HepG2 (cell line): ENCODE measurements at regions not wholly inside any gene's neighbourhood (a gene's known extent, or its start where the extent isn't known, plus 50 kb on each side); places are given as distances from the start of the nearest gene placed in this dataset.

Source experiments
- ATAC-seq: fragments of 200-7000 bp; cut with Tn5 transposase; 3 replicates; pipeline ENCODE4 v1.9.1; 2020; ENCODE audit warnings: mild to moderate bottlenecking, moderate library complexity
- BruUV-seq: library from RNA; stranded (reverse); fragments of 400-500 nt; replicated peaks from 2 replicates; lab custom pipeline; 2021; lab: Mats Ljungman, UMichigan
- CTCF ChIA-PET: fragments of 300-600 bp; formaldehyde crosslinking; extraction: SDS; loops from one replicate; lab custom pipeline; 2021; ENCODE audit warnings: low total read pairs, inconsistent platforms, low intra/inter-chr PET ratio; lab: Yijun Ruan, JAX
- POLR2A ChIA-PET: fragments of 350-600 bp; sonication (Branson Sonifier 250); formaldehyde crosslinking; loops from one replicate; lab custom pipeline; 2020; ENCODE audit warnings: antibody characterized with exemption, inconsistent platforms; lab: Yijun Ruan, JAX
- DNase-seq: peaks from one replicate; pipeline ENCODE4 v3.0.0-alpha.2; 2015; ENCODE audit warnings: low spot score
- FAIRE-seq: peaks from 3 replicates; lab custom pipeline; 2011; peaks lifted over from hg19 to GRCh38; lab: Jason Lieb, UNC
- H2AFZ ChIP-seq: one replicate; pipeline ENCODE4 v1.6.1; 2011; ENCODE audit warnings: low read length, inconsistent platforms
- H3K27ac ChIP-seq: fragments of 300-600 bp; 3 replicates; pipeline ENCODE4 v1.8.0; 2011; ENCODE audit warnings: mixed run types, mild to moderate bottlenecking, mixed read lengths, low read length, inconsistent platforms; ENCODE audit not compliant: insufficient read depth; ENCODE audit errors: extremely low read length
- H3K27me3 ChIP-seq, 2 experiments: fragments of 200-600 bp in 1 of 2; 2 replicates in 1 of 2; 3 replicates in 1 of 2; pipeline versions ENCODE4 v1.6.0 to v1.8.0; 2011; ENCODE audit warnings: low read length in 2 of 2, mild to moderate bottlenecking in 2 of 2, moderate library complexity in 2 of 2, inconsistent platforms in 1 of 2; ENCODE audit not compliant: insufficient read depth in 2 of 2, control insufficient read depth in 1 of 2
- H3K36me3 ChIP-seq, 2 experiments: fragments of 200-600 bp in 1 of 2; replicated peaks in 1 of 2; 2 replicates in 1 of 2; 3 replicates in 1 of 2; pipeline versions ENCODE4 v1.5.1 to v1.8.0; 2011; ENCODE audit warnings: low read length in 2 of 2, inconsistent platforms in 1 of 2; ENCODE audit not compliant: insufficient read depth in 2 of 2, control insufficient read depth in 1 of 2
- H3K4me1 ChIP-seq: 2 replicates; pipeline ENCODE4 v1.5.1; 2012; ENCODE audit warnings: low read length, inconsistent platforms; ENCODE audit not compliant: insufficient read depth
- H3K4me2 ChIP-seq: 2 replicates; pipeline ENCODE4 v1.6.0; 2011; ENCODE audit warnings: low read depth, low read length, inconsistent platforms
- H3K4me3 ChIP-seq, 3 experiments: fragments of 200-600 bp in 1 of 3; sonication (generic), shearing (Covaris generic) in 1 of 3; replicated peaks in 1 of 3; 2 replicates each; pipeline ENCODE4 v1.5.1; 2011 to 2016; ENCODE audit warnings: low read length in 3 of 3, inconsistent platforms in 2 of 3, low read depth in 2 of 3, mild to moderate bottlenecking in 2 of 3, control low read depth in 1 of 3, mixed read lengths in 1 of 3; ENCODE audit not compliant: insufficient read depth in 1 of 3
- H3K79me2 ChIP-seq: one replicate; pipeline ENCODE4 v1.6.1; 2011; ENCODE audit warnings: low read length, inconsistent platforms; ENCODE audit not compliant: insufficient read depth
- H3K9ac ChIP-seq: 2 replicates; pipeline ENCODE4 v1.6.0; 2011; ENCODE audit warnings: mild to moderate bottlenecking, low read depth, low read length, inconsistent platforms; ENCODE audit not compliant: insufficient read depth
- H3K9me3 ChIP-seq: 2 replicates; pipeline ENCODE4 v1.5.1; 2012; ENCODE audit warnings: mild to moderate bottlenecking, low read length
- H4K20me1 ChIP-seq: 2 replicates; pipeline ENCODE4 v1.6.0; 2011; ENCODE audit warnings: inconsistent platforms, mild to moderate bottlenecking, low read length, moderate library complexity; ENCODE audit not compliant: insufficient read depth
- ATRX ChIP-seq: sonication (generic); formaldehyde crosslinking; IDR thresholded peaks from 2 replicates; pipeline ENCODE4 v1.4.0; 2020; ENCODE audit warnings: missing genetic modification reagents, borderline replicate concordance
- BORCS8-MEF2B ChIP-seq: sonication (generic); formaldehyde crosslinking; IDR thresholded peaks from 2 replicates; pipeline ENCODE4 v1.8.0; 2022; ENCODE audit warnings: mild to moderate bottlenecking, missing genetic modification reagents
- ELF3 ChIP-seq: IDR thresholded peaks from 2 replicates; pipeline ENCODE4 v1.6.1; 2016; ENCODE audit warnings: missing genetic modification reagents, missing compliant biosample characterization
- HNRNPLL ChIP-seq: fragments of 200-400 bp; formaldehyde crosslinking; IDR thresholded peaks from 2 replicates; pipeline ENCODE4 v1.6.1; 2017; ENCODE audit warnings: mild to moderate bottlenecking, low read depth, low read length; ENCODE audit not compliant: poor library complexity, severe bottlenecking
- HOXA7 ChIP-seq: sonication (generic); formaldehyde crosslinking; IDR thresholded peaks from 2 replicates; pipeline ENCODE4 v1.8.1; 2022; ENCODE audit warnings: mild to moderate bottlenecking, missing genetic modification reagents, moderate library complexity
- MXD4 ChIP-seq: IDR thresholded peaks from 2 replicates; pipeline ENCODE4 v1.6.1; 2016; ENCODE audit warnings: mild to moderate bottlenecking, missing biosample characterization, missing genetic modification reagents
- MYNN ChIP-seq: sonication (generic); formaldehyde crosslinking; IDR thresholded peaks from 2 replicates; pipeline ENCODE4 v1.4.0; 2020; ENCODE audit warnings: mild to moderate bottlenecking, low read depth, missing genetic modification reagents
- NBN ChIP-seq: fragments of 450-650 bp; conservative IDR thresholded peaks from 2 replicates; pipeline ENCODE4 v1.6.1; 2017
- PRMT3 ChIP-seq: sonication (generic); formaldehyde crosslinking; IDR thresholded peaks from 2 replicates; pipeline ENCODE4 v1.8.1; 2022; ENCODE audit warnings: low read depth, mild to moderate bottlenecking, moderate library complexity, missing genetic modification reagents, borderline replicate concordance
- ZNF234 ChIP-seq: sonication (generic); formaldehyde crosslinking; conservative IDR thresholded peaks from 2 replicates; pipeline ENCODE4 v1.5.1; 2020; ENCODE audit warnings: mild to moderate bottlenecking, missing genetic modification reagents
- ZNF33B ChIP-seq: sonication (generic); formaldehyde crosslinking; IDR thresholded peaks from 2 replicates; pipeline ENCODE4 v1.5.1; 2020; ENCODE audit warnings: mild to moderate bottlenecking, missing genetic modification reagents
- ZNF383 ChIP-seq: sonication (generic); formaldehyde crosslinking; IDR thresholded peaks from 2 replicates; pipeline ENCODE4 v1.4.0; 2020; ENCODE audit warnings: missing genetic modification reagents, mild to moderate bottlenecking, borderline replicate concordance
- ZNF790 ChIP-seq: sonication (generic); formaldehyde crosslinking; IDR thresholded peaks from 2 replicates; pipeline ENCODE4 v1.8.0; 2022; ENCODE audit warnings: missing genetic modification reagents, mild to moderate bottlenecking, borderline replicate concordance
- ZSCAN21 ChIP-seq: sonication (generic); formaldehyde crosslinking; IDR thresholded peaks from 2 replicates; pipeline ENCODE4 v1.8.0; 2022; ENCODE audit warnings: mild to moderate bottlenecking, missing genetic modification reagents, moderate library complexity, borderline replicate concordance
- WGBS: methylation state at CpG from one replicate; pipeline ENCODE4 v1.1.6; 2017; ENCODE audit warnings: low lambda C conversion rate; 5-methylcytosine and 5-hydroxymethylcytosine counted together
- in situ Hi-C: cut with HindIII; loops from 2 replicates; pipeline ENCODE4 v1.10.0; 2017; ENCODE audit warnings: low pct_unique_long_range_greater_than_20kb; ENCODE audit not compliant: extremely low pct_ligation_motif_present
- intact Hi-C: fragments of 100-400 bp; cut with micrococcal nuclease; formaldehyde crosslinking; loops from one replicate; pipeline ENCODE4 v1.10.0; 2022; ENCODE audit not compliant: unreplicated experiment
- TF ChIP-seq, protein P1 (sequence below): IDR thresholded peaks from 2 replicates; pipeline ENCODE4 v1.6.1; 2016
- TF ChIP-seq, protein P2 (sequence below): sonication (generic); formaldehyde crosslinking; IDR thresholded peaks from 2 replicates; pipeline ENCODE4 v1.4.0; 2020; ENCODE audit warnings: mild to moderate bottlenecking, missing genetic modification reagents
- TF ChIP-seq, protein P3 (sequence below): sonication (generic); formaldehyde crosslinking; IDR thresholded peaks from 2 replicates; pipeline ENCODE4 v1.4.0; 2020; ENCODE audit warnings: mild to moderate bottlenecking, missing genetic modification reagents, borderline replicate concordance
- TF ChIP-seq, protein P4 (sequence below): IDR thresholded peaks from 2 replicates; pipeline ENCODE4 v1.6.1; 2016

DNA sequence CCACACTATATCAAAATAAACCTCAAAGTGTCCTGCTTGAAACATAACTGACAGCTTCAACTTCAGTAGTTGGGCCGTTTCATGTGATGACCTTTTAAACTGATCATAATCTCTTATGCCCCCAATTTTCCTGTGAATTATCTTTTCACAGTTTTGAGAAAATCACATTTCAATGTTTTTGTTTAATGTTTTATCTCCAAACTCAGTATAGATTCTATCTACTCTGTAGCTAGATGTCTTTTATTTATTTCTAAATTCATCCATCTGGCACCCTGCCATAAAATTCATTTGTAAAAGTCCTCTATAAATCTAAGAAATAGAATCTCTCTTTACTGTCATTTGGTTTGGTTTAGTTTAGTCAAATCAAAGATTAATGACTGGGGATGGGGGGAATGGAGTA is 557.3 kb downstream of the ANKRD50 start:
- Histone ChIP-seq H2AFZ (no peak overlapping the region), H3K27me3 (no peaks in the 10 kb centered on the region), H3K36me3 (no peaks in the 10 kb centered on the region)
- in situ Hi-C loops, result no loop called here
- CTCF ChIA-PET, result no interaction called here
- TF ChIP-seq BORCS8-MEF2B (CRISPR knock-in tag) (no peak), ATRX (CRISPR knock-in tag) (no peak), HOXA7 (no peak), ZNF790 (CRISPR knock-in tag) (no peak), ELF3 (CRISPR knock-in tag) (no peak), HNRNPLL (no peak), MXD4 (no peak), ZSCAN21 (CRISPR knock-in tag) (no peak), PRMT3 (no peak), ZNF234 (CRISPR knock-in tag) (no peak), NBN (no peak), ZNF383 (CRISPR knock-in tag) (no peak), ZNF33B (CRISPR knock-in tag) (no peak), MYNN (CRISPR knock-in tag) (no peak)
- TF ChIP-seq, protein P1, sequence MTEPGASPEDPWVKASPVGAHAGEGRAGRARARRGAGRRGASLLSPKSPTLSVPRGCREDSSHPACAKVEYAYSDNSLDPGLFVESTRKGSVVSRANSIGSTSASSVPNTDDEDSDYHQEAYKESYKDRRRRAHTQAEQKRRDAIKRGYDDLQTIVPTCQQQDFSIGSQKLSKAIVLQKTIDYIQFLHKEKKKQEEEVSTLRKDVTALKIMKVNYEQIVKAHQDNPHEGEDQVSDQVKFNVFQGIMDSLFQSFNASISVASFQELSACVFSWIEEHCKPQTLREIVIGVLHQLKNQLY (CRISPR knock-in tag), result no peak
- TF ChIP-seq, protein P2, sequence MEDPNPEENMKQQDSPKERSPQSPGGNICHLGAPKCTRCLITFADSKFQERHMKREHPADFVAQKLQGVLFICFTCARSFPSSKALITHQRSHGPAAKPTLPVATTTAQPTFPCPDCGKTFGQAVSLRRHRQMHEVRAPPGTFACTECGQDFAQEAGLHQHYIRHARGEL, result no peak
- TF ChIP-seq, protein P3, sequence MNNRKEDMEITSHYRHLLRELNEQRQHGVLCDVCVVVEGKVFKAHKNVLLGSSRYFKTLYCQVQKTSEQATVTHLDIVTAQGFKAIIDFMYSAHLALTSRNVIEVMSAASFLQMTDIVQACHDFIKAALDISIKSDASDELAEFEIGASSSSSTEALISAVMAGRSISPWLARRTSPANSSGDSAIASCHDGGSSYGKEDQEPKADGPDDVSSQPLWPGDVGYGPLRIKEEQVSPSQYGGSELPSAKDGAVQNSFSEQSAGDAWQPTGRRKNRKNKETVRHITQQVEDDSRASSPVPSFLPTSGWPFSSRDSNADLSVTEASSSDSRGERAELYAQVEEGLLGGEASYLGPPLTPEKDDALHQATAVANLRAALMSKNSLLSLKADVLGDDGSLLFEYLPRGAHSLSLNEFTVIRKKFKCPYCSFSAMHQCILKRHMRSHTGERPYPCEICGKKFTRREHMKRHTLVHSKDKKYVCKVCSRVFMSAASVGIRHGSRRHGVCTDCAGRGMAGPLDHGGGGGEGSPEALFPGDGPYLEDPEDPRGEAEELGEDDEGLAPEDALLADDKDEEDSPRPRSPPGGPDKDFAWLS (CRISPR knock-in tag), result no peak
- TF ChIP-seq, protein P4, sequence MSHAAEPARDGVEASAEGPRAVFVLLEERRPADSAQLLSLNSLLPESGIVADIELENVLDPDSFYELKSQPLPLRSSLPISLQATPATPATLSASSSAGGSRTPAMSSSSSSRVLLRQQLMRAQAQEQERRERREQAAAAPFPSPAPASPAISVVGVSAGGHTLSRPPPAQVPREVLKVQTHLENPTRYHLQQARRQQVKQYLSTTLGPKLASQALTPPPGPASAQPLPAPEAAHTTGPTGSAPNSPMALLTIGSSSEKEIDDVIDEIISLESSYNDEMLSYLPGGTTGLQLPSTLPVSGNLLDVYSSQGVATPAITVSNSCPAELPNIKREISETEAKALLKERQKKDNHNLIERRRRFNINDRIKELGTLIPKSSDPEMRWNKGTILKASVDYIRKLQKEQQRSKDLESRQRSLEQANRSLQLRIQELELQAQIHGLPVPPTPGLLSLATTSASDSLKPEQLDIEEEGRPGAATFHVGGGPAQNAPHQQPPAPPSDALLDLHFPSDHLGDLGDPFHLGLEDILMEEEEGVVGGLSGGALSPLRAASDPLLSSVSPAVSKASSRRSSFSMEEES (CRISPR knock-in tag), result no peak
- TF ChIP-seq, all 625 proteins: peak for 0
- no peak overlapping the region for H3K4me2 ChIP-seq
- DNase-seq, result no peak
- H3K9ac ChIP-seq, result no peak overlapping the region
- no peaks in the 10 kb centered on the region for H3K79me2 ChIP-seq
- no peak overlapping the region for H3K4me3 ChIP-seq
- H3K27ac ChIP-seq, result no peak overlapping the region
- no peaks in the 10 kb centered on the region for H4K20me1 ChIP-seq
- POLR2A ChIA-PET, result no interaction called here
- no peak for ATAC-seq
- no TSS peak for BruUV-seq
- intact Hi-C loops, result no loop called here
- WGBS, result 0% methylated on average over 1 of the region's 1 CpG
- H3K9me3 ChIP-seq, result no peaks in the 10 kb centered on the region
- FAIRE-seq, result no peak
- no peaks in the 10 kb centered on the region for H3K4me1 ChIP-seq
